ENCODE measurements at regions not wholly inside any gene's neighbourhood (a gene's known extent, or its start where the extent isn't known, plus 50 kb on each side); places are given as distances from the start of the nearest gene placed in this dataset.

GRCh38 chr4:96504386-96504785 is 664.5 kb downstream of the PDHA2 start:
- DNase-seq (ENCODE audit: low read depth, low spot score) (no peak), FAIRE-seq (no peak), ATAC-seq (no peak)
- Histone ChIP-seq H3K79me2 (ENCODE audit: control insufficient read depth, insufficient read depth, low read length) (no peaks in the 10 kb centered on the region), H3K4me2 (ENCODE audit: control insufficient read depth, insufficient read depth) (no peak overlapping the region), H3K27me3 (replicated peaks in 1 of 2; ENCODE audit: control insufficient read depth in 2 of 2, insufficient read depth in 2 of 2, low read length in 1 of 2) (no peaks in the 10 kb centered on the region), H3K27ac (ENCODE audit: control insufficient read depth, insufficient read depth) (no peak overlapping the region), H3K4me3 (no peak overlapping the region), H4K20me1 (ENCODE audit: control insufficient read depth, insufficient read depth) (no peaks in the 10 kb centered on the region), H3K36me3 (ENCODE audit: control insufficient read depth in 2 of 2, insufficient read depth in 2 of 2, low read length in 1 of 2) (no peaks in the 10 kb centered on the region), H3K9ac (ENCODE audit: control insufficient read depth, insufficient read depth, low read length) (no peak overlapping the region), H3K9me3 (replicated peaks; ENCODE audit: control insufficient read depth, insufficient read depth, low read length) (no peaks in the 10 kb centered on the region), H3K4me1 (ENCODE audit: control insufficient read depth, insufficient read depth, low read length) (no peaks in the 10 kb centered on the region), H2AFZ (ENCODE audit: control insufficient read depth, low read depth, low read length) (no peak overlapping the region)
- ChIA-PET CTCF (no interaction called here), POLR2A (no interaction called here), SMC1A (ENCODE audit: uncharacterized antibody, unreplicated experiment) (no interaction called here), RAD21 (ENCODE audit: unreplicated experiment) (no interaction called here)
- 19% methylated on average over 5 of the region's 5 CpGs for WGBS (ENCODE audit: insufficient coverage, insufficient replicate concordance, low lambda C conversion rate, missing lambda C conversion rate)
- intact Hi-C loops (cut with micrococcal nuclease; ENCODE audit: unreplicated experiment) (no loop called here), in situ Hi-C loops (cut with MboI) (no loop called here)
- no TSS peak for BruUV-seq (replicated peaks)
- TF ChIP-seq ZNF274 (IDR thresholded peaks at IDR 0.05; ENCODE audit: insufficient read depth, insufficient read length) (no peak), E2F4 (IDR thresholded peaks at IDR 0.05; ENCODE audit: low read depth, low read length) (no peak), YBX1 (IDR thresholded peaks at IDR 0.05) (no peak), POU2F2 (IDR thresholded peaks at IDR 0.05; ENCODE audit: borderline replicate concordance, low read depth, low read length) (no peak), ATF3 (IDR thresholded peaks at IDR 0.05; ENCODE audit: borderline replicate concordance, extremely low read depth, low read depth, low read length) (no peak), FOXM1 (IDR thresholded peaks at IDR 0.05; ENCODE audit: low read depth, low read length) (no peak), SIN3A (IDR thresholded peaks at IDR 0.05; ENCODE audit: low read depth, low read length) (no peak), ETV6 (conservative IDR thresholded peaks at IDR 0.05 in 1 of 2, IDR thresholded peaks at IDR 0.05 in 1 of 2; ENCODE audit: borderline replicate concordance in 1 of 2, low read depth in 1 of 2) (no peak), ZNF592 (IDR thresholded peaks at IDR 0.05) (no peak), NR2C1 (IDR thresholded peaks at IDR 0.05) (no peak), PML (IDR thresholded peaks at IDR 0.05; ENCODE audit: low read length) (no peak), PRDM15 (CRISPR knock-in tag; IDR thresholded peaks at IDR 0.05) (no peak), EGR1 (IDR thresholded peaks at IDR 0.05; ENCODE audit: borderline replicate concordance in 1 of 2, low read depth in 2 of 2, low read length in 2 of 2) (no peak), MYB (IDR thresholded peaks at IDR 0.05; ENCODE audit: borderline replicate concordance, low read depth, low read length) (no peak), BMI1 (IDR thresholded peaks at IDR 0.05; ENCODE audit: borderline replicate concordance) (no peak)

Measured in GM12878 (cell line).